Adrenal gland (tissue), 9 donors: ENCODE measurements at regions not wholly inside any gene's neighbourhood (a gene's known extent, or its start where the extent isn't known, plus 50 kb on each side); places are given as distances from the start of the nearest gene placed in this dataset.

Experiments used
- DNase-seq, 7 donors: peaks; one replicate each; pipeline ENCODE4 v3.0.0-alpha.2; 2019 to 2020
- H3K27ac ChIP-seq, 5 donors: fragments of 200-600 bp; sonication (generic) in 4 of 5; 1 replicate in 3 of 5; 2 replicates in 2 of 5; pipeline versions ENCODE4 v1.5.1 to v1.8.0; 2016 to 2020; ENCODE audit warnings: mild to moderate bottlenecking in 1 of 5
- H3K27me3 ChIP-seq: fragments of 200-600 bp; 2 replicates; pipeline ENCODE4 v1.8.0; 2021
- H3K36me3 ChIP-seq, 2 donors: fragments of 200-600 bp; replicated peaks in 1 of 2; 1 replicate in 1 of 2; 2 replicates in 1 of 2; pipeline versions ENCODE4 v1.5.1 to v1.8.0; 2018 to 2022
- H3K4me1 ChIP-seq, 2 donors: fragments of 200-600 bp; replicated peaks in 1 of 2; 1 replicate in 1 of 2; 2 replicates in 1 of 2; pipeline versions ENCODE4 v1.5.1 to v1.8.0; 2018 to 2021
- H3K4me3 ChIP-seq, 4 donors: fragments of 200-600 bp; sonication (generic) in 3 of 4; one replicate each; pipeline ENCODE4 v1.5.1; 2016 to 2018
- H3K9me3 ChIP-seq, 3 donors: fragments of 200-600 bp; sonication (generic) in 1 of 3; replicated peaks in 1 of 3; 1 replicate in 2 of 3; 2 replicates in 1 of 3; pipeline versions ENCODE4 v1.5.1 to v1.8.0; 2016 to 2021
- POLR2A ChIP-seq, 2 donors: fragments of 450-650 bp; IDR thresholded peaks; one replicate each; pipeline ENCODE4 v1.6.1; 2017; ENCODE audit warnings: antibody characterized with exemption in 2 of 2, mild to moderate bottlenecking in 2 of 2, moderate library complexity in 1 of 2
- WGBS, 4 donors: extraction: QIAGEN DNeasy Blood & Tissue Kit in 2 of 4; methylation state at CpG; one replicate each; pipeline versions ENCODE4 v1.1.5 to v1.1.7; 2013 to 2017; 5-methylcytosine and 5-hydroxymethylcytosine counted together
- intact Hi-C, 2 donors: fragments of 100-400 bp; cut with DNase I; formaldehyde crosslinking; loops; one replicate each; pipeline versions ENCODE4 v1.14.1 to v1.15.0; 2022 to 2023
- TF ChIP-seq, protein P1 (sequence below), 6 experiments: fragments of 450-650 bp in 4 of 6; fragments of 200-600 bp in 2 of 6; sonication (generic) in 1 of 6; IDR thresholded peaks; 1 replicate in 5 of 6; 2 replicates in 1 of 6; pipeline versions ENCODE4 v1.5.1 to v1.8.0; 2016 to 2021; ENCODE audit warnings: antibody characterized with exemption in 6 of 6, mild to moderate bottlenecking in 2 of 6, moderate library complexity in 1 of 6
- donor health status: healthy with polysubstance abuse.
- donor health status: Bipolar disorder and iron deficiency.
- donor health status: DM: yes; HTN: yes; CAD: no.
- donor health status: DM: no; HTN: no; CAD: no.
- donor health status: DM: no; HTN: no; CAD: no.

GRCh38 chr13:23081220-23081619, 99.6 kb upstream of the SGCG start:
- H3K9me3 ChIP-seq = no peaks in the 10 kb centered on the region
- no peaks in the 10 kb centered on the region for H3K4me1 ChIP-seq
- no peak overlapping the region for H3K27ac ChIP-seq
- no peak overlapping the region for H3K4me3 ChIP-seq
- no peaks in the 10 kb centered on the region for H3K36me3 ChIP-seq
- DNase-seq = no peak
- intact Hi-C loops = no loop called here
- no peaks in the 10 kb centered on the region for H3K27me3 ChIP-seq
- TF ChIP-seq, protein P1, sequence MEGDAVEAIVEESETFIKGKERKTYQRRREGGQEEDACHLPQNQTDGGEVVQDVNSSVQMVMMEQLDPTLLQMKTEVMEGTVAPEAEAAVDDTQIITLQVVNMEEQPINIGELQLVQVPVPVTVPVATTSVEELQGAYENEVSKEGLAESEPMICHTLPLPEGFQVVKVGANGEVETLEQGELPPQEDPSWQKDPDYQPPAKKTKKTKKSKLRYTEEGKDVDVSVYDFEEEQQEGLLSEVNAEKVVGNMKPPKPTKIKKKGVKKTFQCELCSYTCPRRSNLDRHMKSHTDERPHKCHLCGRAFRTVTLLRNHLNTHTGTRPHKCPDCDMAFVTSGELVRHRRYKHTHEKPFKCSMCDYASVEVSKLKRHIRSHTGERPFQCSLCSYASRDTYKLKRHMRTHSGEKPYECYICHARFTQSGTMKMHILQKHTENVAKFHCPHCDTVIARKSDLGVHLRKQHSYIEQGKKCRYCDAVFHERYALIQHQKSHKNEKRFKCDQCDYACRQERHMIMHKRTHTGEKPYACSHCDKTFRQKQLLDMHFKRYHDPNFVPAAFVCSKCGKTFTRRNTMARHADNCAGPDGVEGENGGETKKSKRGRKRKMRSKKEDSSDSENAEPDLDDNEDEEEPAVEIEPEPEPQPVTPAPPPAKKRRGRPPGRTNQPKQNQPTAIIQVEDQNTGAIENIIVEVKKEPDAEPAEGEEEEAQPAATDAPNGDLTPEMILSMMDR (IDR thresholded peaks at IDR 0.05) = no peak
- no peak for TF ChIP-seq POLR2A (IDR thresholded peaks at IDR 0.05)
- 64 to 70% (median 66%) methylated on average over 5 of the region's 5 CpGs for WGBS, 4 donors

DNA sequence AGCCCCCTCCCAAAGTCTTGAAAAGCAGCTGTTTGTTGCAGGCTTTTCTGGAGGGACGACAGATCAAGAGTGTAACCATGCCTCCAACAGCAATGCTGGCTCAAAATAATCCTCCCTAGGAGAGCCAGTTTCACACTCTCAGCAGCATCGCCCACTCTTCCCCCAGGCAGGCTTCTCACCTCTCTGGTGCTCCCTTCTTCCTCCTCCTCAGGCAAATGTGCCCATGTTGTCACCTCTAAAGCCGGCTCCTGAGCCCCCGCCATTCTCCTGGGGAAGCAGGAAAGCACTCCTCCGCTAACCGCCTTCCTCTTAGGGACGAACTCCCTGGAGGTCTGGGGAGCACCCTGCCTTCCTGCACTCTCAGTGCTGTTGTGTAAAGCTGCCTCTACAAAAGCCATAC, 98.9 kb upstream of the SGCG start:
- H3K4me1 ChIP-seq = no peaks in the 10 kb centered on the region
- H3K9me3 ChIP-seq = no peaks in the 10 kb centered on the region
- WGBS, 4 donors = 71 to 83% (median 76%) methylated on average over 7 of the region's 7 CpGs
- no peak overlapping the region for H3K4me3 ChIP-seq
- H3K36me3 ChIP-seq = no peaks in the 10 kb centered on the region
- intact Hi-C loops = no loop called here
- TF ChIP-seq, protein P1 (IDR thresholded peaks at IDR 0.05) = no peak
- no peak for TF ChIP-seq POLR2A (IDR thresholded peaks at IDR 0.05)
- H3K27ac ChIP-seq = no peak overlapping the region
- DNase-seq = no peak
- H3K27me3 ChIP-seq = no peaks in the 10 kb centered on the region

GRCh38 chr13:23086968-23087623, 93.7 kb upstream of the SGCG start:
- intact Hi-C loops = no loop called here
- DNase-seq = no peak

DNA sequence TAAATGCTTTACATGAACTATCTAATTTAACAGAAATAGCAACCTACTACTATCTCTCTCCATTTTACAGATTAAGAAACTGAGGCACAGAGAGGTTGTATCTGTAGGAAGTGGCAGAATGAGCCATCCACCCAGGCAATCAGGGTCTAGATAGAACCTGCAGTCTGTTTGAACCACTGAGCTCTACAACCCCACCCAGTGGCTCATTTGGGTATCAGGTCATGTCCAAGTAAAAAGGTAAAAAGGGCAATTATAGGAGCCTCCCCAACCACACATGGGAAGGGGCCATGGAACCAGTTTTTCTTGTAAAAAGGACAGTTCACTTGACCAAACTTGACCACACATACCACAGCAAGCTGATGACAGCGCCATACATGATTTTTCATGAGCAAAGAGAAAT, 92.9 kb upstream of the SGCG start:
- no peak overlapping the region for H3K4me3 ChIP-seq
- no peaks in the 10 kb centered on the region for H3K9me3 ChIP-seq
- no peak overlapping the region for H3K27ac ChIP-seq
- peak in 5 of 7 donors; percentile 15 to 33 (median 22) for DNase-seq
- H3K4me1 ChIP-seq = no peaks in the 10 kb centered on the region
- TF ChIP-seq, protein P1 (IDR thresholded peaks at IDR 0.05) = peak in 4 of 6 experiments; percentile 19 to 36 (median 24)
- TF ChIP-seq POLR2A (IDR thresholded peaks at IDR 0.05) = no peak
- no peaks in the 10 kb centered on the region for H3K27me3 ChIP-seq
- 64 to 77% (median 73%) methylated on average over 1 of the region's 1 CpG for WGBS, 4 donors
- H3K36me3 ChIP-seq = no peaks in the 10 kb centered on the region
- intact Hi-C loops = no loop called here

More at GRCh38 chr13:23086968-23087623, 93.7 kb upstream of the SGCG start:
- no peaks in the 10 kb centered on the region for H3K36me3 ChIP-seq
- no peaks in the 10 kb centered on the region for H3K27me3 ChIP-seq
- H3K9me3 ChIP-seq = no peaks in the 10 kb centered on the region
- H3K27ac ChIP-seq = no peak overlapping the region
- H3K4me1 ChIP-seq = no peaks in the 10 kb centered on the region
- TF ChIP-seq, protein P1 (IDR thresholded peaks at IDR 0.05) = no peak
- no peak for TF ChIP-seq POLR2A (IDR thresholded peaks at IDR 0.05)
- no peak overlapping the region for H3K4me3 ChIP-seq
- WGBS, 4 donors = 52 to 73% (median 68%) methylated on average over 2 of the region's 2 CpGs
